Activated T-cell treated with anti-CD3 and anti-CD28 coated beads, Interleukin-2, amount 50 U/mL, for 4 hours (primary cell): ENCODE measurements at regions not wholly inside any gene's neighbourhood (a gene's known extent, or its start where the extent isn't known, plus 50 kb on each side); places are given as distances from the start of the nearest gene placed in this dataset.

Experiments used
- ATAC-seq, 2 donors: fragments of 200-7000 bp; cut with Tn5 transposase; one replicate each; pipeline ENCODE4 v1.10.0; 2021
- DNase-seq: peaks from one replicate; pipeline ENCODE4 v3.0.0-alpha.2; 2020
- H3K27me3 Mint-ChIP-seq: one replicate; pipeline ENCODE4 v1.8.0; 2021; ENCODE audit warnings: low read depth, mixed read lengths
- H3K36me3 Mint-ChIP-seq: one replicate; pipeline ENCODE4 v1.8.0; 2022; ENCODE audit warnings: mixed read lengths; ENCODE audit not compliant: insufficient read depth
- H3K4me1 Mint-ChIP-seq: one replicate; pipeline ENCODE4 v1.8.0; 2021; ENCODE audit warnings: low read depth, mixed read lengths
- H3K4me3 Mint-ChIP-seq: one replicate; pipeline ENCODE4 v1.8.0; 2021; ENCODE audit warnings: mild to moderate bottlenecking, moderate library complexity, mixed read lengths
- H3K9me3 Mint-ChIP-seq: one replicate; pipeline ENCODE4 v1.8.0; 2021; ENCODE audit warnings: mixed read lengths

DNA sequence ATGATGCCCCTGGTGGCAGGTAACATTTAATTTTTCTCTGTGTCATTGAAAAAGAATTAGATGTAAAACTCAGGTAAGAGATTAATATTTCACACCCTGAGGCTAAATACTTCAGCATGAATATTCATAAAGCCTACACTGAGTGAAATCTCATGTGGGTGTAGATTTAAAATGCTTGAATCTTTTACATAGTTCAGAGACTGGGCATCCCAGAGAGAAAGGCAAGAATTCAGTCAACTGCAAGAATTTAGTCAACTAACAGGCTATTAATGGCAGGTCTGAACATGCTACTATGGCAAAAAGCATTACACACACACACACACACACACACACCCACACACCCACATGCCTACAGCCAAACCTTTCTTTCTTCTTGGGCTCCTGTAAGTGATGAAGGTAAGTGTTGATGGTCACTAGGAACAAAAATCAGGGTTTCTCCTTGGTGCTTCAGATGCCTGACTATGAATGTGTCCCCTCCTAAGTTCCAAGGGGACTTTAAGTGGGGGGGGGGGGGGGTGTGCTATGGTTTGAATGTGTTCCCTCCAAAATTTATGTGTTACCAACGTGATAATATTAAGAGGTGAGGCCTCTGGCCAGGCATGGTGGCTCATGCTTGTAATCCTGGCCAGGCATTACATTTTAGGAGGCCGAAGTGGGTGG is 63.7 kb upstream of the PSMD7 start:
- H3K36me3 Mint-ChIP-seq: no peaks in the 10 kb centered on the region
- H3K4me1 Mint-ChIP-seq: no peaks in the 10 kb centered on the region
- ATAC-seq (no peak), DNase-seq (no peak)
- no peaks in the 10 kb centered on the region for H3K9me3 Mint-ChIP-seq
- no peak overlapping the region for H3K4me3 Mint-ChIP-seq
- peaks cover 18% of the 10 kb centered on the region for H3K27me3 Mint-ChIP-seq

DNA sequence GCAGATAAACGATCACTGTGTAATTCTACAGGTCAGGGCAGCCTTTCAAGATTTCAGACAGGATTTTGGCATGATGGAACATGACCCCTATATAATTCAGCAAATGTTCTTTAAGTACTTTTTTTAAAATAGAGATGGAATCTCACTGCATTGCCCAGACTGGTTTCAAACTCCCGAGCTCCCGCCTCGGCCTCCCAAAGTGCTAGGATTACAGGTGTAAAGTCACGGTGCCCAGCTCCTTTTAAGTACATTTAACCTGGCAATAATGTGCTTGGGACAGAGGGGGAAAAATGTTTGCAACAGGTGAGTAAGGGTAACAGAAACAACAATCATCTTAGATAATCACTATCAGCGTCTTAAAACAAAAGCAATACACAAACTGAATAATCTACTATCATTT is 66.5 kb upstream of the PSMD7 start:
- peaks cover 9% of the 10 kb centered on the region for H3K27me3 Mint-ChIP-seq
- H3K4me3 Mint-ChIP-seq: no peak overlapping the region
- no peaks in the 10 kb centered on the region for H3K36me3 Mint-ChIP-seq
- no peaks in the 10 kb centered on the region for H3K9me3 Mint-ChIP-seq
- no peaks in the 10 kb centered on the region for H3K4me1 Mint-ChIP-seq
- no peak for ATAC-seq
- DNase-seq: no peak

DNA sequence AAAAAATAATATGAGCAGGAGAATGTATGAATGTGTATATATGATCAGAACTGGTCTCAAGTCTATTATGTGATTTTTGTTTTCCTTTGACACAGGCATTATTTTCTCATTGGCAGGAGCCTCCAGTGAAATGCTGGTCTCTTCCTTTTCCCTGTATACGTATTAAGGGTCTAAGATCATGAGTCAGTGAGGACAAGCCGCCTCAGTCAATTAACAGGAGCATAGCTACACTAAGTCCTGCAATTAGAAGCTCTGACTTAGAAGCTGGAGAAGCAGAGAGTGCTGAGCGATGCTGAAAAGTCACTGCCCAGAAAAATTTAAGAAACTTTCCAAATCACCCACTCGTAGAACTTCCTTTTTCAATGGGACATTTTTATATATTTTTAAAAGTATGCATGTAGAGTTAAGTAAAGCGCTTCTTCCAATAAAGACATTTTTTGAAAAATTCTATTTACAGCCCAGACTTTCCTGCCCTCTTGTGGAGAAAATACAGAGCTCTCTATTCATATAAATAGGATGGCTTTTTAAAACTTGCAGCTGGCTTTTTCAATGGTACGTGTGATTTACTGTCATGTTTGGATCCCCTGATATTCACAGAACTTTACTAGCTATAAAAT is 70.2 kb upstream of the PSMD7 start:
- Mint-ChIP-seq H3K27me3 (peaks cover 15% of the 10 kb centered on the region), H3K36me3 (no peaks in the 10 kb centered on the region), H3K4me3 (no peak overlapping the region), H3K4me1 (no peaks in the 10 kb centered on the region), H3K9me3 (no peaks in the 10 kb centered on the region)
- ATAC-seq: no peak
- DNase-seq: no peak

DNA sequence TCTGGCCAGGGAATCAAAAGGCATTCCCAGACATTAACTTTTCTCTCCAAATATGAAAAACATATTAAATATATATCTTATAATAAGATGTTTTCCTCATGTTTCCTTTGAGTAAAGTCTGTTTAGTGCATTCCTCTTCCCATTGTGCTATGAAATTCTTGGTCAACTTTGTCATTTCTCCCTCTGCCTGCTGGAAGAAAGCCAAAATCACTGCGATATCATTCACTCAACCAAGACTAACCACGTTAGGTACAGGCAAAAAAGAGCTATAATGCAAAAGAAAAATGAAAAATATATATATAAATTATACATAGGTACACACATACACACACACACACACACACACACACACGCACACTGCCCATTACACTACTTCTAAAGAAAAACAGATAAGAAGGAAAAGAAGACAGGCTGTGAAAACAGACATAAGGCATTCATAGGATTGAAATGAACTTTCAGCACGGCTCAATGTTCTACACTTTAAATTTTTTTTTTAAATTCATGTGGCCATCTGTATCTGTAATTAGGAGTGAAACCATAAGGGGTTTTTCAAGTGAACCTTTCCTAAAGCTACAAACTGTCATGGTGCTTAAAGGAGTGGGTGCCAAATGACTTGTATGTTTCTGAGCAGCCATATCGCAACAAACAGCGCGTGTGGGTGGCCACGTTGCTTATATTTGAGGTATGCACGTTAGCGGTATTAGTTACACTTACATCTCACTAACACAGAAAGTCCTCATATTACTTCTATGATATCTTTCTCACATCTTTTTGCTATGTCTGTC is 71.6 kb upstream of the PSMD7 start:
- H3K9me3 Mint-ChIP-seq: no peaks in the 10 kb centered on the region
- DNase-seq: no peak
- no peaks in the 10 kb centered on the region for H3K36me3 Mint-ChIP-seq
- peaks cover 15% of the 10 kb centered on the region for H3K27me3 Mint-ChIP-seq
- H3K4me3 Mint-ChIP-seq: no peak overlapping the region
- no peaks in the 10 kb centered on the region for H3K4me1 Mint-ChIP-seq
- no peak for ATAC-seq

DNA sequence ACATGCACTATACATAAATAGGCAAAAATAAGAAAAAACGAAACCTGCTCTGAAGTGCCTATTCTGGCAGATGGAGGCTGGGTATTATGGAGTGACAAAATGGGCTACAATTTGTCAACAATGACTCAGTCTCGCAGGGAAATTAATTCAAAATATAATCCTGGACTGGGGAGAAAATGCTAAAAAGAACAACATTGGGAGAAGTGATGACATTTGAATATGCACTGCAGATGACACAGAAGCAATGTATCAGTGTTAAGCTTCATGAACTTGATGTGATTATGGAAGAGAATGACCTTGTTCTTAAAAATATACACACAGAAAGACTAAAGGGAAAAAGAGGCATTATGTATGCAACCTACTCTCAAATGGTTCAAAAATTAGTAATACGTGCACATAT is 74.8 kb upstream of the PSMD7 start:
- H3K9me3 Mint-ChIP-seq: no peaks in the 10 kb centered on the region
- H3K4me1 Mint-ChIP-seq: no peaks in the 10 kb centered on the region
- H3K36me3 Mint-ChIP-seq: no peaks in the 10 kb centered on the region
- H3K4me3 Mint-ChIP-seq: no peak overlapping the region
- ATAC-seq (no peak), DNase-seq (no peak)
- peaks cover 6% of the 10 kb centered on the region for H3K27me3 Mint-ChIP-seq

DNA sequence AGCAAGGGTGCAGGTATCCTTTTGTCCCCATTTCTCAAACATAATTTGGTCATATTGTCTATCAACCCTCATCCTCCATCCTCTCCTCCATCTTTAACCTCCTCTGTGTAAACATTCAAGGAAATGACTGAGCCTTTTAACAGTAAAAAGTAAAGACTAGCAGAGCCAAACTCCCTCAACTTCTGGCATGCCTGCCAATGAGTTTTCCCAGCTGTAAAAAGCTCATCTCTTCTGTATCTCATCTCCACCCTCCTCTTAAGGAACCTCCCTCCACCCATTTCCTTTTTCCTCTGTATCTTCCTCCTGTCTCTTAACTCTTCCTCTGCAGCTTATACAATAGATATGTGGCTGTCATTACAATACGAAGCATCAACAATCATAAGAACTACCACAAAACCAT is 76.9 kb upstream of the PSMD7 start:
- DNase-seq (no peak), ATAC-seq (no peak)
- peaks cover 7% of the 10 kb centered on the region for H3K27me3 Mint-ChIP-seq
- no peaks in the 10 kb centered on the region for H3K36me3 Mint-ChIP-seq
- H3K4me3 Mint-ChIP-seq: no peak overlapping the region
- no peaks in the 10 kb centered on the region for H3K9me3 Mint-ChIP-seq
- no peaks in the 10 kb centered on the region for H3K4me1 Mint-ChIP-seq

DNA sequence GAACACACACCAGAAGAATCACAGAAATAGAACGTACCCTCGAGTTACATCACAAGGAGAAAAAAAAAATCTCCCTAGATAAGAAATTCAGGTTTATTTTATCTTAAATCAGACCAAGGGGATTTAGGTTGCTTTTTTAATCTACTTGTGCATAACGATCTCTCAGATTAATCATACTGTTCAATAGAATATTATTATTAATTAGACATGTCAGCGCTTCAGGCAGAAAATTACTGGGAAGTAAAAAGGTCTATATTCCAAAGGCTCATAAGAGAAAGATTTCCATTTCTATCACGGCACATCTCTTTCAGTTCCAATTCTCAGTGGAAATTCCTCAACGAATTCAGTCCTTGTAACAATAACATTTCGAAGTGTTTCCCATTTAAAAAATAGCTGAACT is 77.7 kb upstream of the PSMD7 start:
- H3K27me3 Mint-ChIP-seq: peaks cover 7% of the 10 kb centered on the region
- H3K9me3 Mint-ChIP-seq: no peaks in the 10 kb centered on the region
- H3K4me1 Mint-ChIP-seq: no peaks in the 10 kb centered on the region
- no peak overlapping the region for H3K4me3 Mint-ChIP-seq
- ATAC-seq (no peak), DNase-seq (no peak)
- no peaks in the 10 kb centered on the region for H3K36me3 Mint-ChIP-seq

DNA sequence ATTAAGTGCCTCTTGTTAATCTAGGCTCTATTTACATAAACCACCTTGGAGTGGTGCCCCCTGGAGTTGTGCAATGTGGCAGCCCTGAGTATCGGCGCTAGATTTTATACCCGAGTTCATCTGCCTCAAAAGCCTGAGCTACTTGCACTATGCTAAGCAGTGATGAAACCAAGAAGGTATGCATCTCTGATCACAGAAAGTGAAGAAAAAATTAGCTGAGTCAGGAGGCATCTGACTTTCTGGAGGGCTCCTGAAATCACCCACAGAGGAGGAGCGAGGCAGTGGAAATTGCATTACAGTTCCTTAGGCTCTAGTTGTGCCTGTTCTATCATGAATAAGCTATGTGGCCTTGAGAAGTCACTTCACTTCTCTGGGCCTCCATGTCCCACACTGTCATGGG is 80.3 kb upstream of the PSMD7 start:
- H3K9me3 Mint-ChIP-seq: no peaks in the 10 kb centered on the region
- ATAC-seq (no peak), DNase-seq (no peak)
- peaks cover 3% of the 10 kb centered on the region for H3K27me3 Mint-ChIP-seq
- H3K4me3 Mint-ChIP-seq: no peak overlapping the region
- no peaks in the 10 kb centered on the region for H3K36me3 Mint-ChIP-seq
- H3K4me1 Mint-ChIP-seq: no peaks in the 10 kb centered on the region

DNA sequence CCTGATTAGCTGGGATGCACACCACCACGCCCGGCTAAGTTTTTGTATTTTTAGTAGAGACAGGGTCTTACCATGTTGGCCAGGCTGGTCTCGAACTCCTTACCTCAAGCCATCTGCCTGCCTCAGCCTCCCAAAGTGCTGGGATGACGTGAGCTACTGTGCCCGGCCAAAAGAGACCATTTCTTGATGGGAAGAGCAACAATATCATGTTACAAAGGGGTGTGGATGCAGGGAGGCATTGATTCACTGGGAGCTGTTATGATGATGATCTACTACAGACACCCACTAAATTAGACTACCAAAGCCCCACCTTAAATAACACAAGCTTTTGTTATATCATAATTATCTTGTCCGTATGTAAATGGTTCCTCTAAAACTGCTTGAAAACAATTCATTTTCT is 81.4 kb upstream of the PSMD7 start:
- Mint-ChIP-seq H3K27me3 (peaks cover 3% of the 10 kb centered on the region), H3K4me1 (no peaks in the 10 kb centered on the region), H3K9me3 (no peaks in the 10 kb centered on the region), H3K4me3 (no peak overlapping the region), H3K36me3 (no peaks in the 10 kb centered on the region)
- ATAC-seq: no peak
- no peak for DNase-seq

DNA sequence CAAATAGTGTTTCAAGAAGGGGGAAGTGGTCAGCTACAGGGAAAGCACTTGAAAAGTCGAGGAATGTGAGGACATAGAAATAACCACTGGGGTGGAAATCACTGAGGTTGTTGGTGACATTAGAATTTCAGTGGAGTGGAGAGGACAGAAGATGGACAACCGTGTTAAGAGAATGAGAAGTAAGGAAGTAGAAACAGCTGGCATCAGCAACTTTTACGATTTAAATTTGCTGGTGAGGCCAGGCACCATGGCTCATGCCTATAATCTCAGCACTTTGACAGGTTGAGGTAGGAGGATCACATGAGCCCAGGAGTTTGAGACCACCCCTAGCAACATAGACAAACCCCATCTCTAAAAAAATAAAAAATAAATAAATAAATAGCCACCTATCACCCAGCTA is 83.2 kb upstream of the PSMD7 start:
- no peak overlapping the region for H3K4me3 Mint-ChIP-seq
- no peaks in the 10 kb centered on the region for H3K36me3 Mint-ChIP-seq
- no peaks in the 10 kb centered on the region for H3K9me3 Mint-ChIP-seq
- no peak for ATAC-seq
- H3K27me3 Mint-ChIP-seq: peaks cover 5% of the 10 kb centered on the region
- H3K4me1 Mint-ChIP-seq: no peaks in the 10 kb centered on the region
- DNase-seq: no peak

DNA sequence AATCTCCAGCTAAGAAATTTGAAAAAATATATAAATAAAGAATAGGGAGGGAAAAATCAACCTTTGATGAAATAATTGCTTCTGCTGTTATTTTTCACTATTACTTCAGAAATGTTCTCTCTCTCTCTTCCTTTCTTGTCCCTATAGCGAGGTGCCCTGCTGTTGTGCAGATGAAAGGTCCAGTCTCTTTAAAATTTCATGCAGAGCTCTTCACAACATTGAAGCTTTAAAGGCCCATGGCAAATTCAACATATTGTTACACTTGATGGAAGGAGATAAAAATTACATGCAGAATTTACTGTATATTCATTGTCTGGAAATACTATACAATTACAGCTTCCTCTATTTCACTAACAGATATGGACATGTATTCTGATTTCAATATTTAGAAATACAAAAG is 86.4 kb upstream of the PSMD7 start:
- no peaks in the 10 kb centered on the region for H3K4me1 Mint-ChIP-seq
- H3K27me3 Mint-ChIP-seq: peaks cover 5% of the 10 kb centered on the region
- no peak overlapping the region for H3K4me3 Mint-ChIP-seq
- ATAC-seq (no peak), DNase-seq (no peak)
- no peaks in the 10 kb centered on the region for H3K9me3 Mint-ChIP-seq
- no peaks in the 10 kb centered on the region for H3K36me3 Mint-ChIP-seq

DNA sequence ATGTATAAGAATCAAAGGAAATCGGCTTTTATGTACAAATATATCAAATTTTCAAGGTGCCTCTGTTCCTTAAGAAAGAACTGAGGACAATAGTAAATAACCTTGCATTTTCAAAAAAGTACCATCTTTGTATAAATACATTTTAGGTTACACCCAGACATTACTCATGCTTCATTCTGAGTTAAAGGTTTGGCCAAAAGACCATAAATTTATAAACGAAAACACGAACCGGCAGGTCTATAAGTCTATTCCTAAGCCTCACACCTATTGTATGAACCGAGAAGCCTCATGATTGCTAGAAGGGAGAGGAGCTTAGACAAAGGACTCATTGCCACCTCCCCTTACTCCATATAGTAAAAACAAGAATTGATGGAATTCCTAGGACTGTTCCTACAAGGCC is 94.6 kb upstream of the PSMD7 start:
- no peaks in the 10 kb centered on the region for H3K36me3 Mint-ChIP-seq
- H3K9me3 Mint-ChIP-seq: no peaks in the 10 kb centered on the region
- no peak overlapping the region for H3K4me3 Mint-ChIP-seq
- DNase-seq (no peak), ATAC-seq (no peak)
- peaks cover 6% of the 10 kb centered on the region for H3K27me3 Mint-ChIP-seq
- H3K4me1 Mint-ChIP-seq: no peaks in the 10 kb centered on the region

DNA sequence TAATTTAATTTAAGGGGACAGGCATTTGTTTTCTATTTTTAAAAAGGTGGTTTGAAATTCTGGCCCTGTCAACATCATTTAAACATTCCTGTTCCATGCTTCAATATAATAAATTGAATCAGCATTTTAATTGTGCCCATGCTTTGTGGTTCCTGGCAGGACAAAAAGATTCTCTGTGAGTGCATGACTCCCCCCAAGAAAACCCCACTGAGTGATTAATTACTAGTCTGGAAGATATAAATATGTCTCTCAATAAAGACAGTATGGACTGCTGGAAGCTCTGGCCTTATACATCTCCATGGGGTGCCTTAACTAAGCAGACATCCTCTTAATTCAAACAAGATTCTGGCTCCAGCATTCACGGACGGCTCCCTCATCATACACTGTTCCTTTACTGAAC is 95.0 kb upstream of the PSMD7 start:
- DNase-seq (no peak), ATAC-seq (no peak)
- Mint-ChIP-seq H3K4me1 (no peaks in the 10 kb centered on the region), H3K27me3 (peaks cover 6% of the 10 kb centered on the region), H3K9me3 (no peaks in the 10 kb centered on the region), H3K4me3 (no peak overlapping the region), H3K36me3 (no peaks in the 10 kb centered on the region)

DNA sequence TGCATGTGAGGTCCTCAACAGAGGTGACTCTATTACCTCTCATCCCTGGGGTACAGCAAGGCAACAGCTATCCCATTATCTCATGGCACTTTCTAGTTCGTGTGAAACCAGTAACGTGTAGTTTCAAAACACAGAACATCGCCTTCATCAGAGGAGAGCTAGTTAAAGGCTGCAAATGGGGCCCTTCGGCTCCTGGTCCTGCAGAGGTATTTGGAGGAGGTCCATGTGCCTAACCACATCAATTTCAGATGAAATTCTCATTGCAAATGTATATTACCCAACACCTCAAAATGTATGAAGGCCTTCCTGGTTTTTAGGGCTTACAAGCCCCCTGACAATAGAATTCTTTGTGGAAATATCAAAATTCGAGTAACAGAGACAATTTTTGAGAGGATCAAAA is 95.7 kb upstream of the PSMD7 start:
- no peak overlapping the region for H3K4me3 Mint-ChIP-seq
- no peaks in the 10 kb centered on the region for H3K36me3 Mint-ChIP-seq
- no peaks in the 10 kb centered on the region for H3K4me1 Mint-ChIP-seq
- no peaks in the 10 kb centered on the region for H3K9me3 Mint-ChIP-seq
- H3K27me3 Mint-ChIP-seq: peaks cover 10% of the 10 kb centered on the region
- ATAC-seq (no peak), DNase-seq (no peak)

DNA sequence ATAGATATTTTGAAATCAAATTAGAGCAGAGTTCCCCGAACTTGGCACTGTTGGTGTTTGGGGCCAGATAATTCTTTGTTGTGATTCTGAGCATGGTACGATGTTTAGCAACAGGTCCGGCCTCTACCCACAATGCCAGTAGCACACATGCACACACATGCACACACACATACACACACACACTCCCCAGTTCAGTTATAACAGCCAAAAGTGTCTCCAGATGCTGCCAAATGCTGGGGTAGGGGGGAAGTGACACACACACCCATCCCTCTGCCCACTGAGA is 96.8 kb upstream of the PSMD7 start:
- Mint-ChIP-seq H3K4me3 (no peak overlapping the region), H3K27me3 (peaks cover 10% of the 10 kb centered on the region), H3K9me3 (no peaks in the 10 kb centered on the region), H3K36me3 (no peaks in the 10 kb centered on the region), H3K4me1 (no peaks in the 10 kb centered on the region)
- DNase-seq (no peak), ATAC-seq (no peak)
